Aorta (tissue), 5 donors: ENCODE measurements at regions not wholly inside any gene's neighbourhood (a gene's known extent, or its start where the extent isn't known, plus 50 kb on each side); places are given as distances from the start of the nearest gene placed in this dataset.

Experiments used
- ATAC-seq: fragments of 200-7000 bp; cut with Tn5 transposase; one replicate; pipeline ENCODE4 v1.9.1; 2022; ENCODE audit warnings: moderate library complexity; ENCODE audit not compliant: low FRiP score
- DNase-seq, 2 donors: peaks; one replicate each; pipeline ENCODE4 v3.0.0-alpha.2; 2020
- H3K27ac ChIP-seq, 2 donors: one replicate each; pipeline ENCODE4 v1.5.1; 2013; ENCODE audit warnings: low read length in 2 of 2, mild to moderate bottlenecking in 2 of 2, moderate library complexity in 2 of 2, control low read depth in 1 of 2, inconsistent platforms in 1 of 2, low read depth in 1 of 2
- H3K27me3 ChIP-seq, 2 donors: one replicate each; pipeline ENCODE4 v1.6.1; 2013; ENCODE audit warnings: control low read depth in 1 of 2, low read length in 1 of 2, mild to moderate bottlenecking in 1 of 2, moderate library complexity in 1 of 2; ENCODE audit not compliant: insufficient read depth in 2 of 2, control insufficient read depth in 1 of 2
- H3K36me3 ChIP-seq, 2 donors: one replicate each; pipeline ENCODE4 v1.6.1; 2013; ENCODE audit warnings: control low read depth in 1 of 2, low read length in 1 of 2, mild to moderate bottlenecking in 1 of 2; ENCODE audit not compliant: insufficient read depth in 2 of 2, control insufficient read depth in 1 of 2
- H3K4me1 ChIP-seq, 2 donors: one replicate each; pipeline ENCODE4 v1.6.1; 2013; ENCODE audit warnings: low read length in 2 of 2, control low read depth in 1 of 2, mild to moderate bottlenecking in 1 of 2, moderate library complexity in 1 of 2; ENCODE audit not compliant: insufficient read depth in 2 of 2, control insufficient read depth in 1 of 2
- H3K4me3 ChIP-seq, 2 donors: one replicate each; pipeline ENCODE4 v1.5.1; 2013; ENCODE audit warnings: low read length in 2 of 2, control low read depth in 1 of 2, mild to moderate bottlenecking in 1 of 2
- H3K9me3 ChIP-seq: one replicate; pipeline ENCODE4 v1.6.1; 2013; ENCODE audit warnings: mild to moderate bottlenecking, low read length; ENCODE audit not compliant: control insufficient read depth
- WGBS, 2 donors: extraction: QIAGEN DNeasy Blood & Tissue Kit; methylation state at CpG; one replicate each; pipeline ENCODE4 v1.1.7; 2013; 5-methylcytosine and 5-hydroxymethylcytosine counted together
- intact Hi-C, 2 donors: fragments of 100-400 bp; cut with DNase I; formaldehyde crosslinking; loops; one replicate each; pipeline versions ENCODE4 v1.14.2 to v1.15.0; 2022
- donor health status: healthy with polysubstance abuse.
- donor health status: Bipolar disorder and iron deficiency.
- donor health status: DM: no; HTN: no; CAD: no.
- donor health status: DM: no; HTN: no; CAD: no.
- donor health status: DM: yes; HTN: yes; CAD: no.

GRCh38 chr10:62749093-62749683, 55.3 kb upstream of the ADO start:
- H3K27me3 ChIP-seq = no peaks in the 10 kb centered on the region
- no peaks in the 10 kb centered on the region for H3K4me1 ChIP-seq
- WGBS, 2 donors = 78 to 80% methylated on average over 5 of the region's 5 CpGs
- H3K27ac ChIP-seq = no peak overlapping the region
- no peak overlapping the region for H3K4me3 ChIP-seq
- no peaks in the 10 kb centered on the region for H3K9me3 ChIP-seq
- intact Hi-C loops = no loop called here
- H3K36me3 ChIP-seq = no peaks in the 10 kb centered on the region
- DNase-seq (no peak), ATAC-seq (no peak)
